Right atrium auricular region (tissue), 2 donors: ENCODE measurements at regions not wholly inside any gene's neighbourhood (a gene's known extent, or its start where the extent isn't known, plus 50 kb on each side); places are given as distances from the start of the nearest gene placed in this dataset.

Source experiments
- DNase-seq: peaks from one replicate; pipeline ENCODE4 v3.0.0-alpha.2; 2019; ENCODE audit warnings: low spot score
- H3K27ac ChIP-seq, 2 donors: fragments of 200-600 bp; sonication (generic); 1 replicate in 1 of 2; 2 replicates in 1 of 2; pipeline ENCODE4 v1.5.1; 2016 to 2019
- H3K27me3 ChIP-seq, 2 donors: fragments of 200-600 bp; sonication (generic); one replicate each; pipeline versions ENCODE4 v1.5.1 to v1.6.0; 2017 to 2019
- H3K36me3 ChIP-seq: fragments of 200-600 bp; sonication (generic); one replicate; pipeline ENCODE4 v1.5.1; 2016
- H3K4me1 ChIP-seq, 2 donors: fragments of 200-600 bp; sonication (generic); one replicate each; pipeline versions ENCODE4 v1.5.1 to v1.6.0; 2017 to 2019
- H3K4me3 ChIP-seq, 2 donors: fragments of 200-600 bp; sonication (generic); 1 replicate in 1 of 2; 2 replicates in 1 of 2; pipeline ENCODE4 v1.5.1; 2017 to 2019; ENCODE audit warnings: mild to moderate bottlenecking in 1 of 2, moderate library complexity in 1 of 2
- H3K9me3 ChIP-seq, 2 donors: fragments of 200-600 bp; sonication (generic); one replicate each; pipeline ENCODE4 v1.5.1; 2019
- CTCF ChIP-seq, 2 donors: fragments of 200-600 bp; sonication (generic); IDR thresholded peaks; one replicate each; pipeline ENCODE4 v1.5.1; 2019; ENCODE audit warnings: antibody characterized with exemption in 2 of 2

- TF ChIP-seq CTCF (IDR thresholded peaks at IDR 0.05) = no peak
- Histone ChIP-seq H3K27ac (no peak overlapping the region), H3K9me3 (no peaks in the 10 kb centered on the region), H3K27me3 (no peaks in the 10 kb centered on the region), H3K4me3 (no peak overlapping the region), H3K36me3 (no peaks in the 10 kb centered on the region), H3K4me1 (peaks cover 0 to 8% of the 10 kb centered on the region in 2 donors)
- DNase-seq = no peak
Observed at GRCh38 chr18:70463085-70463484, 174.2 kb downstream of the SOCS6 start.

GRCh38 chr18:70462078-70462439, 173.2 kb downstream of the SOCS6 start:
- Histone ChIP-seq H3K4me1 (peaks cover 0 to 8% of the 10 kb centered on the region in 2 donors), H3K4me3 (no peak overlapping the region), H3K9me3 (no peaks in the 10 kb centered on the region), H3K27ac (no peak overlapping the region), H3K36me3 (no peaks in the 10 kb centered on the region), H3K27me3 (no peaks in the 10 kb centered on the region)
- DNase-seq = no peak
- TF ChIP-seq CTCF (IDR thresholded peaks at IDR 0.05) = no peak

GRCh38 chr18:70461323-70462077, 172.7 kb downstream of the SOCS6 start:
- H3K9me3 ChIP-seq = no peaks in the 10 kb centered on the region
- no peak for TF ChIP-seq CTCF (IDR thresholded peaks at IDR 0.05)
- H3K27ac ChIP-seq = no peak overlapping the region
- peaks cover 0 to 8% of the 10 kb centered on the region in 2 donors for H3K4me1 ChIP-seq
- no peak overlapping the region for H3K4me3 ChIP-seq
- H3K36me3 ChIP-seq = no peaks in the 10 kb centered on the region
- DNase-seq = no peak
- H3K27me3 ChIP-seq = no peaks in the 10 kb centered on the region

GRCh38 chr18:70459731-70460130, 170.9 kb downstream of the SOCS6 start:
- TF ChIP-seq CTCF (IDR thresholded peaks at IDR 0.05) = no peak

GRCh38 chr18:70459251-70459650, 170.4 kb downstream of the SOCS6 start:
- peaks cover 0 to 2% of the 10 kb centered on the region in 2 donors for H3K4me1 ChIP-seq
- no peaks in the 10 kb centered on the region for H3K27me3 ChIP-seq
- H3K4me3 ChIP-seq = no peak overlapping the region
- H3K36me3 ChIP-seq = no peaks in the 10 kb centered on the region
- H3K9me3 ChIP-seq = no peaks in the 10 kb centered on the region
- TF ChIP-seq CTCF (IDR thresholded peaks at IDR 0.05) = no peak
- no peak for DNase-seq
- no peak overlapping the region for H3K27ac ChIP-seq

More at GRCh38 chr18:70459731-70460130, 170.9 kb downstream of the SOCS6 start:
- Histone ChIP-seq H3K4me1 (peaks cover 0 to 6% of the 10 kb centered on the region in 2 donors), H3K9me3 (no peaks in the 10 kb centered on the region), H3K4me3 (no peak overlapping the region), H3K27me3 (no peaks in the 10 kb centered on the region), H3K36me3 (no peaks in the 10 kb centered on the region), H3K27ac (no peak overlapping the region)
- no peak for DNase-seq

GRCh38 chr18:70457788-70458187, 168.9 kb downstream of the SOCS6 start:
- DNase-seq = no peak
- Histone ChIP-seq H3K4me1 (no peaks in the 10 kb centered on the region), H3K27me3 (no peaks in the 10 kb centered on the region), H3K9me3 (no peaks in the 10 kb centered on the region), H3K27ac (no peak overlapping the region), H3K4me3 (no peak overlapping the region), H3K36me3 (no peaks in the 10 kb centered on the region)
- no peak for TF ChIP-seq CTCF (IDR thresholded peaks at IDR 0.05)
